Sigmoid colon (tissue), 4 donors: ENCODE measurements at regions not wholly inside any gene's neighbourhood (a gene's known extent, or its start where the extent isn't known, plus 50 kb on each side); places are given as distances from the start of the nearest gene placed in this dataset.

Source experiments
- POLR2A ChIP-seq, 2 donors: fragments of 450-650 bp; IDR thresholded peaks; one replicate each; pipeline ENCODE4 v1.6.1; 2016; ENCODE audit warnings: antibody characterized with exemption in 2 of 2, mild to moderate bottlenecking in 2 of 2, moderate library complexity in 2 of 2
- POLR2AphosphoS5 ChIP-seq, 4 donors: sonication (generic); formaldehyde crosslinking; IDR thresholded peaks; one replicate each; pipeline ENCODE4 v1.6.1; 2017; ENCODE audit warnings: antibody characterized with exemption in 4 of 4

DNA sequence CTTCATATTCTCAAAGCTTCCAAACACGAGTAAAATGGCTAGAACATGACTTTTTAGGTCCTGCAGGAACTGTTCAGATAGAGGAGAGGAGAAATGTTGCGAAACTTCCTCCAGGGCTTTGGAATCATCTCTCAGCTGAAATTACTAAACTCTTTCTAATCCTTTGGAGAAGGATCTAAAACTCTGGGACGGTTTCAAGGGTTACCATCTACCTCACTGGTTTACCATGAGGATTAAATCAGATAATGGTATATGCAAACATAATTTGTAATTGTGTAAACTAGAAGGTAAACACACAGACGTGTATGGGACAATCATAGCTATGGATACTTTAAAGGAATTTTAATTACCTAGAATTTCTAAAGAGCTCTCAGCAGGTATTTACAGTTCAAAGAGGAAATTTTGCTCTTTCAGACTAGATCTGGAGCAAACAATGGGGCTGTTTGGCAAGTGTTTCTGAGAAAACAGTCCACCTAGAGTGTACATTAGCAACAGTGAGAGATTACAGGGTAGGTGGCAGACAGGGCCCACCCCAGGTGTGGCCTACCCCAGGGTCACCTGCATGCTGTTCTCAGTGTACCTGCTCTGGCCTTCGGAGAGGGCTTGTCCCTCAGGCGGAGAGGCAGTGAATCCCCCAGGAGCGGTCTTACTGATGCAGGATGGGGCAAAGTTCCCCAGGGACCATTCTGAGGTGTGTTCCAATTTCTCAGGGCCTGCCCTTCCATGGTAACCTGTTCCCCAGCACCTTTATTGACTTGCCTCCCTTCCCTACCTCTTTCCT, 124.7 kb upstream of the MAX start:
- TF ChIP-seq POLR2A (IDR thresholded peaks at IDR 0.05) (no peak), POLR2AphosphoS5 (IDR thresholded peaks at IDR 0.05) (no peak)
